GM19452 (cell line): ENCODE measurements at regions not wholly inside any gene's neighbourhood (a gene's known extent, or its start where the extent isn't known, plus 50 kb on each side); places are given as distances from the start of the nearest gene placed in this dataset.
A peak's percentile ranks its signal among the peaks of the same experiment; 100 is the strongest.
"Not testable (repeated sequence)": the region's sequence is repeated elsewhere in the genome, so short reads cannot be mapped to it uniquely, and the experiment has no call there.

Experiments
- ATAC-seq: cut with Tn5 transposase; IDR thresholded peaks from one replicate; pipeline ENCODE4 v1.9.1; 2021; ENCODE audit not compliant: unreplicated experiment

DNA sequence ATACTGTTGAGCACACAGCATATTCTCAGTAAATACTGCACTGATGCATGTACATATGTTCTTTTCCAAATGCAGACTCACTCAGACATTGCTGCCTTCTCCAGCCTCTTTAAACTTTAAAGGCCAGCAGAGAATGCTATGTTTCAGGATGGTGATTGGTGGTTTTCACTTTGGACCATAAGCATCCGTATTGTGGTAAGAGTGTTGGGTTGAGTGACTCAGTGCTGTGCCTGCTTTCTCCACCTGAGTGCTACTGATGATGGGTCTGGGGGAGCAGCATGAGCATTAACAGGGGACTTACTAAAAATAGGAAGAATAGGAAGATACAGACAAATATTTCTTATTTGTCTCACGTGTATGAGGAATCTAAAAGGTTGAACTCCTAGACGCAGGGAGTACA, 56.3 kb upstream of the ZNF92 start:
- ATAC-seq, result no peak

- ATAC-seq, result no peak
Observed at GRCh38 chr7:65310761-65311160, 62.9 kb upstream of the ZNF92 start.

DNA sequence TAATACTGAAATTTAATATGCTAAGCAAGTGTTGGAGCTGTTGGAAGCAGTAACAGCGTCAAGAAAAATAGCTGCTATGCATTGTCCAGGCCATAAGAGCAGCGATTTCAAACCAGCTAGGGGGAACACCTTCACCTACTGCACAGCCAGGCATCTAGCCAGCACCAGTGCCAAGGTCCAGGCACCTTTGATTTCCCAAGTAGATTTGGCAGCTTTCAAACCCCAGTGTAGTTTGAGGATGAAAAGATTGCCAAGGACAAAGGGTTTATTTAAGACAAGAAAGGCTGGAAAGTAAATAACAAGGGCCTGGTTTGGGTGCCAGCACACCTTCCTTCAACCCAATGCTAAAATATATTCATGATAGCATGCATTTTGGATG, 65.4 kb upstream of the ZNF92 start:
- ATAC-seq, result no peak

DNA sequence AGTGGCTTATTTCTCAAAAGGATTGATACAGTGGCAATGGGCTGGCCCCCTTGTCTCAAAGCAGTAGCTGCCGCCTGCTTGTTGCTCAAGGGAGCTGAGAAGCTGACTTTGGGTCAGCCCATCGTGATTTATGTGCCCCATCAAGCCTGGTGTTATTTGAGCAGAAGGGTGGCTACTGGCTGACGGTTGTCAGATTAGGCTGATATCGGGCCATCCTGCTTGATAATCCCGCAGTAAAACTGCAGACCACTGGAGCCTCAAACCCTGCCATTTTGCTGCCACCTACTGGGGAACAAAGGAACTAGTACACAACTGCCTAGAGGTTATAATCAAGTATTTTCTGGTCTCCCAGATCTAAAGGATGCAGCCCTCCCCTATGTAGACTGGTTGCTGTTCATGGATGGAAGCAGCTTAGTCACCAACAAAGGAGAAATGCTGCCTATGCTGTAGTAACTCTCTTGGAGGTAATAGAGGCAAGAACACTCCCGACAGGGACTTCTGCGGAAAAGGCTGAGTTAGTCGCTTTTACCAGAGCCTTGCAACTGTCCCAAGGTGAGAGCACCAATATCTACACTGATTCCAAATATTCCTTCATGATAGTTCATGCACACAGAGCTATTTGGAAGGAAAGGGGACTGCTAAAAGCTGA, 65.9 kb upstream of the ZNF92 start:
- ATAC-seq, result peak; percentile 88

- no peak for ATAC-seq
Observed at GRCh38 chr7:65304175-65304574, 69.5 kb upstream of the ZNF92 start.

DNA sequence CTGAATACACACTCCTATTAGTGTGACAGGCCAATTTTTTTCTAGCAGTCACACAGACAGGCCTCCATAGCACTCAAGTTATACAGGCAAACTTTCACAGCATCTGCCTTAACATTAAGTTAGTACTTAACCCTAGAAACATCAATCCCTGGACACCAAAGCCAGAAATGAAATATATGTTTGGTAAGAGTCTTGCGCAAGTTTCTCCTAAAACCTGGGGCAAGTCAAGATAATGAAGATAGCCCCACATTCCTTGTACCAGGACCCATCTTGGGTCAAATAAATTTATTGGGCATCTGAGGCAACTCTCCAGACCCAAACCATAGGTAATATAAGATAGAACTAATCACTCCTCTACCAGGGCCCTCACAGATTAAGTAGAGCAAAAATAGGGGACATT, 70.8 kb upstream of the ZNF92 start:
- no peak for ATAC-seq

GRCh38 chr7:65301007-65301406, 72.6 kb upstream of the ZNF92 start:
- no peak for ATAC-seq

- no peak for ATAC-seq
Observed at GRCh38 chr7:65295409-65295808, 78.2 kb upstream of the ZNF92 start.

DNA sequence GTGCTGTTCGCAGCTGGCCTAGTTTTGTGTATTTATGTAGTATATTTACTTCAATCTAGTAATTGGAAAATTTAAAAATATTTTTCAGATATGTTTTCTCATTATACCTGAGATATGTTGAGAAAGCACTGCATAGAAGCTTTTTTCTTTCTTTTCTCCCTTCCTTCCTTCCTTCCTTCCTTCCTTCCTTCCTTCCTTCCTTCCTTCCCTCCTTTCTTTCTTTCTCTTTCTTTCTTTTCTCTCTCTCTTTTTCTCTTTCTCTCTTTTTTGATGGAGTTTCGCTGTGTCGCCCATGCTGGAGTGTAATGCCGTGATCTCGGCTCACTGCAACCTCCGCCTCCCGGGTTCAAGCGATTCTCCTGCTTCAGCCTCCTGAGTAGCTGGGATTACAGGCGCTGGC, 83.3 kb upstream of the ZNF92 start:
- not testable (repeated sequence) for ATAC-seq

DNA sequence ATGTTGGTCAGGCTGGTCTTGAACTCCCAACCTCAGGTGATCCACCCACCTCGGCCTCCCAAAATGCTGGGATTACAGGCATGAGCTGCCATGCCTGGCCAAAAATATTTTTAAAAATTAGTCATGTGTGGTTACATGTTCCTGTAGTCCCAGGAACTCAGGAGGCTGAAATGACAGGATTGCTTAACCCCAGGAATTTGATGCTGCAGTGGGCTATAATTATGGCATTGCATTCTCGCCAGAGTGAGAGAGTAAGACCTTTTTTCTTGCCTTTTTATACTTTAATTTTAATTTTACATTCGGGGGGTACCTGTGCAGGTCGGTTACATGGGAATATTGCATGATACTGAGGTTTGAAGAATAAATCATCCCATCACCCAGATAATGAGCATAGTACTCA, 86.6 kb upstream of the ZNF92 start:
- no peak for ATAC-seq

GRCh38 chr7:65285906-65286864, 87.5 kb upstream of the ZNF92 start:
- ATAC-seq, result no peak

DNA sequence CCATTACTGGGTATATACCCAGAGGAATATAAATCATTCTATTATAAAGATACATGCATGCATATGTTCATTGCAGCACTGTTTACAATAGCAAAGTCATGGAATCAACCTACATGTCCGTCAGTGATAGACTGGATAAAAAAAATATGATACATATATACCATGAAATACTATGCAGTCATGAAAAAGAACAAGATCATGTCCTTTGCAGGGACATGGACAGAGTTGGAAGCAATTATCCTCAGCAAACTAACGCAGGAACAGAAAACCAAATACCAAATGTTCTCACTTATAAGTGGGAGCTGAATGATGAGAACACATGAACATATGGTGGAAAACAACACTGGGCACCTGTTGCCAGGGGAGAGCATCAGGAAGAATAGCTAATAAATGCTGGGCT, 88.4 kb upstream of the ZNF92 start:
- not testable (repeated sequence) for ATAC-seq

GRCh38 chr7:65279795-65280194, 93.9 kb upstream of the ZNF92 start:
- no peak for ATAC-seq

DNA sequence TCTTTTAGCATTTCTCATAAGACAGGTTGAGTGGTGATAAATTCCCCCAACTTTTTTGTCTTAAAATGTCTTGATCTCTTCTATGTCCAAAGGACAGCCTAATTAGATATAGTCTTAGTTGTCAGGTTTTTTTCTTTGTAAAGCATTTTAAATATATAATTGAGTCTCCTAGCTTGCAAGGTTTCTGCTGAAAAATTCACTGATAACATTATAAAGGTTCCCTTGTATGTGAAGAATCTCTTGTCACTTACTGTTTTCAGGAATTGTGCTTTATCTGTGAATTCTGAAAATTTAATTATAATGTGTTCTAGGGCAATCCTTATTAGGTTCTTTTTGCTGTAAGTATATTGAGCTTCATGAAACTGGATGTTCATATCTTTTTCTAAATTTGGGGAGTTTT, 96.8 kb upstream of the ZNF92 start:
- no peak for ATAC-seq

DNA sequence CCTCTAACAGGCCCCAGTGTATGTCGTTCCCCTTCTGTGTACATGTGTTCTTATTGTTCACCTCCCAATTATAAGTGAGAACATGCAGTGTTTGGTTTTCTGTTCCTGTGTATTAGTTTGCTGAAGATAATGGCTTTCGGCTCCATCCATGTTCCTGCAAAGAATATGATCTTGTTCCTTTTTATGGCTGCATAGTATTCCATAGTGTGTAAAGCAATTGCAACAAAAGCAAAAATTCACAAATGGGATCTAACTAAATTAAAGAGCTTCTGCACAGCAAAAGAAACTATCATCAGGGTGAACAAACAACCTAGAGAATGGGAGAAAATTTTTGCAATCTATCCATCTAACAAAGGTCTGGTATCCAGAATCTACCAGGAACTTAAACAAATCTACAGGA, 102.2 kb upstream of the ZNF92 start:
- ATAC-seq, result not testable (repeated sequence)

- no peak for ATAC-seq
Observed at GRCh38 chr7:65269150-65269856, 104.4 kb upstream of the ZNF92 start.

GRCh38 chr7:65268782-65269149, 104.9 kb upstream of the ZNF92 start:
- ATAC-seq, result no peak

- ATAC-seq, result no peak
Observed at GRCh38 chr7:65265933-65266519, 107.6 kb upstream of the ZNF92 start.

- no peak for ATAC-seq
Observed at GRCh38 chr7:65264258-65264657, 109.4 kb upstream of the ZNF92 start.

- not testable (repeated sequence) for ATAC-seq
Observed at GRCh38 chr7:65260673-65261072, 113.0 kb upstream of the ZNF92 start.

- not testable (repeated sequence) for ATAC-seq
Observed at GRCh38 chr7:65259864-65260525, 113.7 kb upstream of the ZNF92 start.
